IPS-NIHi11 (cell line): ENCODE measurements at regions not wholly inside any gene's neighbourhood (a gene's known extent, or its start where the extent isn't known, plus 50 kb on each side); places are given as distances from the start of the nearest gene placed in this dataset.
"Not testable (repeated sequence)": the region's sequence is repeated elsewhere in the genome, so short reads cannot be mapped to it uniquely, and the experiment has no call there.

Source experiments
- DNase-seq: peaks from one replicate; pipeline ENCODE4 v3.0.0; 2012; ENCODE audit warnings: mixed read lengths, low spot score

- DNase-seq = no peak
Measured at GRCh38 chr9:38255599-38255998, 136.9 kb upstream of the ALDH1B1 start.

DNA sequence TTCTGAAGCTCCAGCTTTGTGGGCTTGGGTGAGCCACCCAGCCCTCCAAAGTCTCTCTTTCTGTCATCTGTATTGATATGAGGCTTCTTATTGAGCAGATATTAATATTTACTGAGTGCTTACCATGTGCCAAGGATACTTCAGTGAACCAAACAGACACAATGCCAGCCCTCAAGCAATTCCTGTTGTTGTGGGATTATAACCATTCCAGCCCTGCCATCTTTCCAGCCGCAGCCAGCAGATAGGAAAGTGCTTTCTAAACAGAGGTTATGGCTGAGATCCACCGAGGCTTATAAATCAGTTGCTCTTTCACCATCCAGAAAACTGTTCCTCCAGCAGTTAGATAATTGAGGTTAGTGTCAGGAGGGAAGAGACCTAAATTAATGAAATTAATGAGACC lies 137.7 kb upstream of the ALDH1B1 start:
- no peak for DNase-seq

DNA sequence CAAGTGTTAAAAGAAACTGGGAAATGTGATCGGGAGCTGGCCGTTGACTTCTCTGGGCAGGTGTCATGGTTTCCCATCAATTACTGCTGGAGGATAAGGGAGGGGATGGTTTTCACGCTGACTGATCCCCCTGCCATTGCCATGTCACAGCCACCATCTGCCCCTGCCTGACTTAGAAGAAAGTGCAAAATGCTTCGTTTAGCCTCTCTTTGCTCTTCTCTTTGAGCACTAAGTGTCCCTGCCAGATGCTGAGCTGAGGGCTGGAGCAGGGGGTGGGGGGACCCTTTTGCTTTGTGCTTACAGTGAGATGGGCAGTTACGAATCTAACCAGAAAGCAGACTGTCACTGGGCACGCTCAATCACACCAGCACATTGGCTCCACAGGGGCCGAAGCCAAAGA lies 138.4 kb upstream of the ALDH1B1 start:
- no peak for DNase-seq

DNA sequence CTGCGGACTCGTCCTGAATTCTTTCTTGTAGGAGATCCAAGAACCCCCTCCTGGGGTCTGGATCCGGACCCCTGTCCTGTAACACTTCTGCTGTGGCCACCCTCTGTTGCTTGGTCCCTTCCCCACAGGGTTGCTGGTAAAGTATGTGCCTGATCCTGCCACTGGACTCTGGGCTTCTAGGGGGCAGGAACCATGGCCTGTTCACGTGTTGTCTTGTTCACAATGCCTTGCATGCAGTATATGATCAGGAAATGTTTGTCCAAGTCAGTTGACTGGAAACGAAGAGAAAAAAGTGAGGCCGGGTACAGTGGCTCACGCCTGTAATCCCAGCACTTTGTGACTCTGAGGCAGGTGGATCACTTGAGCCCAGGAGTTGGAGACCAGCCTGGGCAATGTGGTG lies 139.3 kb upstream of the ALDH1B1 start:
- no peak for DNase-seq

DNA sequence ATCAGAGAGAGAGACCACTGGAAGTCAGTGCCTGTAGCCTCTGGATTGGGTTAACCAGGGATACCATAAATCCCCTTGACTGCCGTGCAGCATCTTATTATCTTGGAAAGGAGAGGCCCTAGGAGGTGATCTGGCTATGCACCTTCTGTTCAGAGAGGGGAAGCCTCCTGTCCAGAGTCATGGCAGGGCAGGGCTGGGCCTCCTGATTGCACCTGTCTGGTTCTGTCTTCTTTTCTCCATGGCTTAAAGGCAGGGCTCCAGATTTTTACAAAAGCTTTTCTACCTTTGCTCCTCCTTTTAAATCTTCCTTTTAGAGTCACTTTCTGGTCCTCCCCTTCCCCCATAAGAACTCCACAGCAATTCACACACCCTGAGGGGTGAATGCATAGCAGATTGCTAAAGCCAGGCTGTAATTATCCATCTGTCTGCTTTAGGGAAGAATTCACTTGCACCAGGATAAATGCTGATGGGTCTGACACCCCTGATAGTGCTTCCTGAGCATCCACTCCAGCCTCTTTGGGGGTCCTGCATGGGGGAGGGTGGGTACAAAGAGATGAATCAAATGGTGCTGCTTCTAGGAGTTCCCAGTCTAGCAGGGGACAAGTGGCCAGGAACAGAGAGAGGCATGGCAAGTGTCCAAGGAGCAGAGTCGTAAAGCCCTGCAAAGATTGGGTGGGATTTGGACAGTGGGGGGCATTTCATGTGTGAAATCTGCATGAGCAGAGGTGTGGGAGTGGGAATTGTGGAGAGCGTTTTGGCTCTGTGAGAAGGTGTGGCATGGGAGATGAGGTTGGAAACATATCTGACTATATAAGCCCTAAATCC lies 141.3 kb upstream of the ALDH1B1 start:
- no peak for DNase-seq

GRCh38 chr9:38250279-38251035 lies 142.0 kb upstream of the ALDH1B1 start:
- DNase-seq = no peak

GRCh38 chr9:38249587-38250210 lies 142.8 kb upstream of the ALDH1B1 start:
- no peak for DNase-seq

DNA sequence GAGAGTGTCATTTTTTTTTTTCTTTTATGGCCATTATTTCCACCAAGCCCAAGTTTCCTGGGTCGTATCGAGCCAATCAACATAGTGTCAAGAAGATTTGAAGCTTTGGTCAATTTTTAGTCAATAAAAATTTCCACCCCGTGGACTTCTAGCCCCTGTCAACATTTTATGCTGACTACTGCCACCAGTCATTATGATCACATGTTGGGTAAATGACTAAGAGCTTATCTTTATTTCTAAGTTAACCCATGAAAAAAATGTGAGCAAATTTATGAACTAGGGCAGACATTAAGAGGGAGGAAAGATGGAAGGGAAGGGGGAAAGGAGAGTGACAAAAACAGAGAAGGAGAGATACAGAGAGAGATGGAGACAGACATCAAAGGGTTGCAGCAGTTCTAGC lies 143.5 kb upstream of the ALDH1B1 start:
- no peak for DNase-seq

DNA sequence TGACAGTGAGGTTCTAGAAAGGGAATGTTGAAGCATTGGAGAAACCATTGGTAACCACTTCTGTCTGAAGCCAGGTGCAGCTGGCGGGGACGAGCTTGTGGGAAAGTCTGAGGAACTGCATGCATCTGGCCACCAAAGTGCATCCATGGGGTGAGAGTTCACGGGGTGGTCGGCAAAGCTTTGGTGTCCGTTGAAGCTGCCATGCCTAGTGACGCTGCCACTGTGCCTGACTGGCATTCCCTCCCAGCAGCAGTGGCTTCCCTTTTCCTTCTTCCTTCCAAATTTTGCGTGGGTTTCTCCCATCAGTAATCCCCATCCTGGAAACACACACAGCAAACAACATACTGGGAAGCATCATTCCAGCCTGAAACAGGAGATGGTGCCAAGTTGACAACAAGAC lies 145.7 kb upstream of the ALDH1B1 start:
- no peak for DNase-seq

- DNase-seq = no peak
Measured at GRCh38 chr9:38244971-38245370, 147.5 kb upstream of the ALDH1B1 start.

DNA sequence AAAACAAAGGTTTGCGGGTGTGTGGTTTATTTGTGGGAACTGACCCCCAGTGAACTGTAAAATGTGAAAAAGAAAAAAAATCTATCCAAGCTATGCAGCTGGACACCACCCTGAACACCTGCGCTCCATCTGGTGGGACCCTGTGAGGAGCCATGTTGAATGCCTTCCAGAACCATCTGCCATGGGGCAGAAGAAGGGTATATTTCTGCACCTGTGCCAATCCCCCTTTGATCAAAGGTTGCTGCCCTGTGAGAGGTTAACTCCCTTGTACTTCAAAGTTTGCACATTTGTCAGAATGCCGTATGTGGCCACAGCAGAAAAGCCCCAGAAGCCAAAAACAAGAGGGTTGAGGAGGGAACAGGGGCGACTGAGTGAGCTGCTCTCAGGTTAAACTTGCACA lies 148.5 kb upstream of the ALDH1B1 start:
- DNase-seq = peak; percentile 2

DNA sequence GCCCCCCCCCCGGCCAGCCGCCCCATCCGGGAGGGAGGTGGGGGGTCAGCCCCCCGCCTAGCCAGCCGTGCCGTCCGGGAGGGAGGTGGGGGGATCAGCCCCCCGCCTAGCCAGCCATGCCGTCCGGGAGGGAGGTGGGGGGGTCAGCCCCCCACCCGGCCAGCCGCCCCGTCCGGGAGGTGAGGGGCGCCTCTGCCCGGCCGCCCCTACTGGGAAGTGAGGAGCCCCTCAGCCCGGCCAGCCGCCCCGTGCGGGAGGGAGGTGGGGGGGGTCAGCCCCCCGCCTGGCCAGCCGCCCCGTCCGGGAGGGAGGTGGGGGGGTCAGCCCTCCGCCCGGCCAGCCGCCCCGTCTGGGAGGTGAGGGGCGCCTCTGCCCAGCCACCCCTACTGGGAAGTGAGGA lies 150.4 kb upstream of the ALDH1B1 start:
- not testable (repeated sequence) for DNase-seq

DNA sequence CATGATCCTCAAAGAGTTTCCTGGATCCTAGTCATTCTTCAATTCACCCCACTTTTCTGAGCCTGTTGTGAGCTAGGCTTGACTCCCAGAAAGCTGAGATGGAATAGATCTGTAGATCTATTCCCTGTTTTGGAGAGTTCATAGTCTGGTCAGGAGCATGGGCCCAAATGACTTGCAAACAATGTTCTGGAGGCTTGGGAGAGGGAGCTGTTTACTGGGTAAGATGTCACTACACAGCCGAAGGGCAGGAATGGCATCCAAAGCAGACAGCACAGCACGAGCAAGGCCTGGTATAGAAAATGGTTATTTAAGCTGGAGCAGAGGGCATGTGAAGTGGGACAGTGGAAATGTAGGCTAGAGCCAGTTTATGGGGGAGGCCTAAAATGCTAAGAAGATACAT lies 152.5 kb upstream of the ALDH1B1 start:
- no peak for DNase-seq

GRCh38 chr9:38235244-38235643 lies 157.3 kb upstream of the ALDH1B1 start:
- no peak for DNase-seq

GRCh38 chr9:38234479-38235170 lies 157.9 kb upstream of the ALDH1B1 start:
- DNase-seq = no peak

DNA sequence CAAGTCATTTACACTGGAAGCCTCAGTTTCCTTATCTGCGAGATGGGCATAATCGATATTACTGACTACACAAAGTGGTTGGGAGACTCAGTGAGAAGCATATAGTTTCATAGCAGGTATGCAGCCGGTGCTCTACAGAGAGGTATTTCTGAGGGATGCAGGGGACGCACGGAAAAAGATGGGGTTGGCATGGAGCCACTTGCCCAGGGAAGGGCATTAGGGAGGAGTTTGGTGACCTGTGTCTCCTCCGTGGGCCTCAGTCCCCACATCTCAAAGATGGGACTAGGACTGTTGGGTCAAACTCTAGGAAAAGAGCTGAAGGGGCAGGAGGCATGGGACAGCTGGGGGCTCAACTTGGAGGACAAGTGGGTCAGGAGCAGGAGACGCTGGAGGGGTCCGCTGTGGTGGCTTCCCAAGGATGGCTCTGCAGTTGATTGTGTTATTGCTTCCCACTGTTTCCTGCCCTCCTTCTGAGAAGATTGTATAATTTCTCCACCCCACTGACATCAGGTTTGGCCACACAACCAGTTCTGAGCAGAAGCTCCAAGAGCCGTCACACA lies 158.6 kb upstream of the ALDH1B1 start:
- no peak for DNase-seq

- DNase-seq = no peak
Measured at GRCh38 chr9:38233343-38233742, 159.2 kb upstream of the ALDH1B1 start.

DNA sequence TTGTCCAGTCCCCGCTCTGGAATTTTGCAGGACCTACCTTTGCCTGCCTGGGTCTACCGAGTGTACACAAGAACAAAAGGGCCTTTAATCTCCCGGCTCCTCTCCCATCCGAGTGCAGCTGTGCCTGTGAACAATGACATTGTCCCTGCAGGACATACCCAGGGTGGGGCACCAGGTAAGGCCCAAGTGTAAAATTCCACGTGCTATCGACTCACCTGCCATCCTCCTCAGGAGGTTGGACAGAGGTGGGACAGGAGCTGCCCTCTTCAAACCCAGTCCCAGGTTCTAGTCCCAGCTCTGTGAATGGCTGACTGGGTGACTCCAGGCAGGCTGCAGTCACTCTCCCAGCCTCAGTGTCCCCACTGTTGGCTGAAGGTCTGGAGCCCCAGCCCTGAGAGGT lies 159.6 kb upstream of the ALDH1B1 start:
- DNase-seq = no peak

GRCh38 chr9:38229504-38230155 lies 160.6 kb upstream of the SHB start:
- no peak for DNase-seq

DNA sequence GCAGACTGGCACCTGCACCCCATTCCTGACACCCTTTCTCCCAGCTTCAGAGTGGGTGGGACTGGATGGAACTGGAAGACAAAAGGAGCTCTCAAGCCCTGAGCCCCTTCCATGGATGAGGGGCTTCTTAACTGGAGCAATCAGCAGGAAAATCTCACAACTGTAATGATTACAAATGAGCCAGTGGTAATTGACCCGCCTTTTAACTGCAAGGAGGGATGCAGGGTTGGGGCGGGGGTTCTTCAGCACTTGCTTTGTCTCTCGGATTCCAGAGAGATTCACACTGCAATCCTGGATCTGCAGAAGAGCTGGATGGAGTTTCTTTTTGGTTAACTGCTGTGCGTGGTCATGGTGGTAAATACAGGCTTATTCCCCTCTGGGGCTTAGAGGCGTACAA lies 160.1 kb upstream of the SHB start:
- no peak for DNase-seq

DNA sequence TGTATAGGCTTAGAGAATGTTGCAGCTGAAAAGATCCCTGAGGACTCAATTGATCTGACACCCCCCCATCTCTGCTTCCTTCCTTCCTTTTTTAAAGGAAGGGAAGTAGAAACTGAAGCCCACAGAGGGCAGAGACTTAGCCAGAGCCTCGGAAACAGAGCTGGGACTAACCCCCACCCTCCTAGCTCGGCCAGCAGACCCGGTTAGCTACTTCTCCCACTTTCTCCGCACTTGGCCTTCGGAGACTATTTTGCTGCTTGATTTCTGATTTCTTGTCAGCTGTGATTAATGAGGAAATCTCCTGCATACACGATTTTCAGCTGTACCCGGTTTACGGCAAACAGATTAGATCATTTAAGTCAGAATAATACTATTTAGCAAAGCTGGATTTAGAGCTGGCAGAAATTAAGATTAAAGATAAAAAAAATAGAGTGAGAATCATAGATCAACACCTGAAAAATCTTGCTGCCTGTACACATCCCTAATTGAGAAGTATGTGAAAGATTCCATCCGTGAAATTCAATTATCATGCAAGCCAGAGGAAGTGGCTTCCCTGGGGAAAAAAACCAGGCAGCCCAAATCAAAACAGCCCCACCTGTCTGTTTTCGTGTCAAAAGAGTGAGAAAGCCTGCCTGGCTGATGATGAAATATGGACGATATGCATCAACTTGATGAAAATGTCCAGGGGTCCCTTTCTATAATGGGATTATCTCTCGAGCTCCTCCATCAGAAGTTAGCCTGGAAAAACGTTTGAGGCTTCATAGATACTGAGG lies 159.5 kb upstream of the SHB start:
- DNase-seq = no peak
